ENCODE measurements at regions not wholly inside any gene's neighbourhood (a gene's known extent, or its start where the extent isn't known, plus 50 kb on each side); places are given as distances from the start of the nearest gene placed in this dataset.

DNA sequence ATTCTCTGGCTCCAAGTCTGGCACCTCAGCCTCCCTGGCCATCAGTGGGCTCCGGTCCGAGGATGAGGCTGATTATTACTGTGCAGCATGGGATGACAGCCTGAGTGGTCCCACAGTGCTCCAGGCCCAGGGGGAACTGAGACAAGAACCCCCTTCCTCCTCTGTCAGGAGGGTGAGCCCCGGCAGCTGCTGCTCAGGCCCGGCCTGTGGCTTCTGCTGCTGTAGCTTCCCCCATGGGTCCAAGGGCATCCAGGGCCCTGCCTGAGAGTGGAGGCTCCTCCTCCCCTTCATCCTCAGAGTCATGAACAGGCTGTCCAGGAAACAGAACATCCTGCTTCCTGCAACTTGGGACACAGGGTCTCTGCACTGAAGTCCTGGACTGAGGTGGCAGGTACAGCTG is 113.6 kb downstream of the VPREB1 start:
- TF ChIP-seq OSR1 (CRISPR knock-in tag; IDR thresholded peaks at IDR 0.05): no peak
- no peak for ATAC-seq

- no peak for ATAC-seq
- TF ChIP-seq ESRRG (CRISPR knock-in tag; IDR thresholded peaks at IDR 0.05) (no peak), ISL1 (CRISPR knock-in tag; IDR thresholded peaks at IDR 0.05) (no peak)
Measured at GRCh38 chr22:22358686-22359085, 114.1 kb downstream of the VPREB1 start.

- no peak for ATAC-seq
Measured at GRCh38 chr22:22359465-22359864, 114.9 kb downstream of the VPREB1 start.

GRCh38 chr22:22360014-22360413 is 115.4 kb downstream of the VPREB1 start:
- TF ChIP-seq ZNF70 (CRISPR knock-in tag; IDR thresholded peaks at IDR 0.05): no peak
- no peak for TF ChIP-seq RARB (CRISPR knock-in tag; IDR thresholded peaks at IDR 0.05)
- TF ChIP-seq POU6F1 (CRISPR knock-in tag; IDR thresholded peaks at IDR 0.05; ENCODE audit: borderline replicate concordance, low read depth): no peak
- no peak for TF ChIP-seq ZC3H10 (CRISPR knock-in tag; IDR thresholded peaks at IDR 0.05)
- no peak for TF ChIP-seq ZNF565 (CRISPR knock-in tag; conservative IDR thresholded peaks at IDR 0.05; ENCODE audit: low read depth)
- TF ChIP-seq ZFP3 (CRISPR knock-in tag; IDR thresholded peaks at IDR 0.05): no peak
- no peak for TF ChIP-seq ARNTL (CRISPR knock-in tag; IDR thresholded peaks at IDR 0.05; ENCODE audit: borderline replicate concordance, low read depth)
- TF ChIP-seq GLIS3 (CRISPR knock-in tag; IDR thresholded peaks at IDR 0.05): no peak
- no peak for ATAC-seq

More at GRCh38 chr22:22359465-22359864, 114.9 kb downstream of the VPREB1 start:
- TF ChIP-seq BACH2 (CRISPR knock-in tag; IDR thresholded peaks at IDR 0.05; ENCODE audit: borderline replicate concordance) (no peak), SNAI2 (CRISPR knock-in tag; IDR thresholded peaks at IDR 0.05) (no peak), ZC3H10 (CRISPR knock-in tag; IDR thresholded peaks at IDR 0.05) (no peak), POU6F1 (CRISPR knock-in tag; IDR thresholded peaks at IDR 0.05; ENCODE audit: borderline replicate concordance, low read depth) (no peak), ESRRG (CRISPR knock-in tag; IDR thresholded peaks at IDR 0.05) (no peak), ARNTL (CRISPR knock-in tag; IDR thresholded peaks at IDR 0.05; ENCODE audit: borderline replicate concordance, low read depth) (no peak), ISL1 (CRISPR knock-in tag; IDR thresholded peaks at IDR 0.05) (no peak), ZFP30 (CRISPR knock-in tag; IDR thresholded peaks at IDR 0.05) (no peak), TCF4 (CRISPR knock-in tag; IDR thresholded peaks at IDR 0.05; ENCODE audit: borderline replicate concordance) (no peak), CSDC2 (CRISPR knock-in tag; IDR thresholded peaks at IDR 0.05) (no peak), GLIS3 (CRISPR knock-in tag; IDR thresholded peaks at IDR 0.05) (no peak), ZNF70 (CRISPR knock-in tag; IDR thresholded peaks at IDR 0.05) (no peak), TOX (CRISPR knock-in tag; IDR thresholded peaks at IDR 0.05; ENCODE audit: borderline replicate concordance) (no peak), RARB (CRISPR knock-in tag; IDR thresholded peaks at IDR 0.05) (no peak)
- TF ChIP-seq, protein P1, sequence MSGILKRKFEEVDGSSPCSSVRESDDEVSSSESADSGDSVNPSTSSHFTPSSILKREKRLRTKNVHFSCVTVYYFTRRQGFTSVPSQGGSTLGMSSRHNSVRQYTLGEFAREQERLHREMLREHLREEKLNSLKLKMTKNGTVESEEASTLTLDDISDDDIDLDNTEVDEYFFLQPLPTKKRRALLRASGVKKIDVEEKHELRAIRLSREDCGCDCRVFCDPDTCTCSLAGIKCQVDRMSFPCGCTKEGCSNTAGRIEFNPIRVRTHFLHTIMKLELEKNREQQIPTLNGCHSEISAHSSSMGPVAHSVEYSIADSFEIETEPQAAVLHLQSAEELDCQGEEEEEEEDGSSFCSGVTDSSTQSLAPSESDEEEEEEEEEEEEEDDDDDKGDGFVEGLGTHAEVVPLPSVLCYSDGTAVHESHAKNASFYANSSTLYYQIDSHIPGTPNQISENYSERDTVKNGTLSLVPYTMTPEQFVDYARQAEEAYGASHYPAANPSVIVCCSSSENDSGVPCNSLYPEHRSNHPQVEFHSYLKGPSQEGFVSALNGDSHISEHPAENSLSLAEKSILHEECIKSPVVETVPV (CRISPR knock-in tag; IDR thresholded peaks at IDR 0.05): no peak
- TF ChIP-seq, protein P2, sequence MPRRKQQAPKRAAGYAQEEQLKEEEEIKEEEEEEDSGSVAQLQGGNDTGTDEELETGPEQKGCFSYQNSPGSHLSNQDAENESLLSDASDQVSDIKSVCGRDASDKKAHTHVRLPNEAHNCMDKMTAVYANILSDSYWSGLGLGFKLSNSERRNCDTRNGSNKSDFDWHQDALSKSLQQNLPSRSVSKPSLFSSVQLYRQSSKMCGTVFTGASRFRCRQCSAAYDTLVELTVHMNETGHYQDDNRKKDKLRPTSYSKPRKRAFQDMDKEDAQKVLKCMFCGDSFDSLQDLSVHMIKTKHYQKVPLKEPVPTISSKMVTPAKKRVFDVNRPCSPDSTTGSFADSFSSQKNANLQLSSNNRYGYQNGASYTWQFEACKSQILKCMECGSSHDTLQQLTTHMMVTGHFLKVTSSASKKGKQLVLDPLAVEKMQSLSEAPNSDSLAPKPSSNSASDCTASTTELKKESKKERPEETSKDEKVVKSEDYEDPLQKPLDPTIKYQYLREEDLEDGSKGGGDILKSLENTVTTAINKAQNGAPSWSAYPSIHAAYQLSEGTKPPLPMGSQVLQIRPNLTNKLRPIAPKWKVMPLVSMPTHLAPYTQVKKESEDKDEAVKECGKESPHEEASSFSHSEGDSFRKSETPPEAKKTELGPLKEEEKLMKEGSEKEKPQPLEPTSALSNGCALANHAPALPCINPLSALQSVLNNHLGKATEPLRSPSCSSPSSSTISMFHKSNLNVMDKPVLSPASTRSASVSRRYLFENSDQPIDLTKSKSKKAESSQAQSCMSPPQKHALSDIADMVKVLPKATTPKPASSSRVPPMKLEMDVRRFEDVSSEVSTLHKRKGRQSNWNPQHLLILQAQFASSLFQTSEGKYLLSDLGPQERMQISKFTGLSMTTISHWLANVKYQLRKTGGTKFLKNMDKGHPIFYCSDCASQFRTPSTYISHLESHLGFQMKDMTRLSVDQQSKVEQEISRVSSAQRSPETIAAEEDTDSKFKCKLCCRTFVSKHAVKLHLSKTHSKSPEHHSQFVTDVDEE (CRISPR knock-in tag; IDR thresholded peaks at IDR 0.05): no peak
- TF ChIP-seq, protein P3, sequence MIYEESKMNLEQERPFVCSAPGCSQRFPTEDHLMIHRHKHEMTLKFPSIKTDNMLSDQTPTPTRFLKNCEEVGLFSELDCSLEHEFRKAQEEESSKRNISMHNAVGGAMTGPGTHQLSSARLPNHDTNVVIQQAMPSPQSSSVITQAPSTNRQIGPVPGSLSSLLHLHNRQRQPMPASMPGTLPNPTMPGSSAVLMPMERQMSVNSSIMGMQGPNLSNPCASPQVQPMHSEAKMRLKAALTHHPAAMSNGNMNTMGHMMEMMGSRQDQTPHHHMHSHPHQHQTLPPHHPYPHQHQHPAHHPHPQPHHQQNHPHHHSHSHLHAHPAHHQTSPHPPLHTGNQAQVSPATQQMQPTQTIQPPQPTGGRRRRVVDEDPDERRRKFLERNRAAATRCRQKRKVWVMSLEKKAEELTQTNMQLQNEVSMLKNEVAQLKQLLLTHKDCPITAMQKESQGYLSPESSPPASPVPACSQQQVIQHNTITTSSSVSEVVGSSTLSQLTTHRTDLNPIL (CRISPR knock-in tag; IDR thresholded peaks at IDR 0.05; ENCODE audit: low read depth): no peak
- TF ChIP-seq, protein P4, sequence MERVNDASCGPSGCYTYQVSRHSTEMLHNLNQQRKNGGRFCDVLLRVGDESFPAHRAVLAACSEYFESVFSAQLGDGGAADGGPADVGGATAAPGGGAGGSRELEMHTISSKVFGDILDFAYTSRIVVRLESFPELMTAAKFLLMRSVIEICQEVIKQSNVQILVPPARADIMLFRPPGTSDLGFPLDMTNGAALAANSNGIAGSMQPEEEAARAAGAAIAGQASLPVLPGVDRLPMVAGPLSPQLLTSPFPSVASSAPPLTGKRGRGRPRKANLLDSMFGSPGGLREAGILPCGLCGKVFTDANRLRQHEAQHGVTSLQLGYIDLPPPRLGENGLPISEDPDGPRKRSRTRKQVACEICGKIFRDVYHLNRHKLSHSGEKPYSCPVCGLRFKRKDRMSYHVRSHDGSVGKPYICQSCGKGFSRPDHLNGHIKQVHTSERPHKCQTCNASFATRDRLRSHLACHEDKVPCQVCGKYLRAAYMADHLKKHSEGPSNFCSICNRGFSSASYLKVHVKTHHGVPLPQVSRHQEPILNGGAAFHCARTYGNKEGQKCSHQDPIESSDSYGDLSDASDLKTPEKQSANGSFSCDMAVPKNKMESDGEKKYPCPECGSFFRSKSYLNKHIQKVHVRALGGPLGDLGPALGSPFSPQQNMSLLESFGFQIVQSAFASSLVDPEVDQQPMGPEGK (CRISPR knock-in tag; IDR thresholded peaks at IDR 0.05; ENCODE audit: borderline replicate concordance): no peak
